PC-9 (cell line): ENCODE measurements at regions not wholly inside any gene's neighbourhood (a gene's known extent, or its start where the extent isn't known, plus 50 kb on each side); places are given as distances from the start of the nearest gene placed in this dataset.

Experiments used
- EZH2 ChIP-seq: fragments of 200-600 bp; sonication (generic); IDR thresholded peaks from 2 replicates; pipeline ENCODE4 v1.8.0; 2017; ENCODE audit warnings: antibody characterized with exemption, low read depth
- TF ChIP-seq, protein P1 (sequence below): fragments of 200-600 bp; sonication (generic); conservative IDR thresholded peaks from 2 replicates; pipeline ENCODE4 v1.6.1; 2017; ENCODE audit warnings: mixed run types, antibody characterized with exemption, mild to moderate bottlenecking, moderate library complexity

DNA sequence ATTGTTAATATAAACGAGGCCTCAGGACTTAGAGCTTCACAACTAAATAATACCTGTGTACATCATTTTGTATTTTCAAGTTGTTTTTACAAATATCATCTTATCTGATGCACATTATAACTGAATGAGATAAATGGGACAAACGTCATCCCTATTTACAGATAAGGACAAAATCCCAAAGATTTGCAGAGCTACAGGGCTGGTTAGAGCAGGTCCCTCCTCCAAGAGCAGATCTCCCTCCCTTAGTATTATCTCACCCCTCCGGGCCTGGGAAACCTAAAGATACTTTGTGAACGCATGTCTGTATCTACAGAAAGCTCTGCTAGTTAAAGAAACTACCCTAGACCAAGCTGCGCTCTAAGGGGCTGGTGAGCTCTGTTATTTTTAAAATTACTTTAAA lies 130.4 kb upstream of the PROKR2 start:
- TF ChIP-seq, protein P1, sequence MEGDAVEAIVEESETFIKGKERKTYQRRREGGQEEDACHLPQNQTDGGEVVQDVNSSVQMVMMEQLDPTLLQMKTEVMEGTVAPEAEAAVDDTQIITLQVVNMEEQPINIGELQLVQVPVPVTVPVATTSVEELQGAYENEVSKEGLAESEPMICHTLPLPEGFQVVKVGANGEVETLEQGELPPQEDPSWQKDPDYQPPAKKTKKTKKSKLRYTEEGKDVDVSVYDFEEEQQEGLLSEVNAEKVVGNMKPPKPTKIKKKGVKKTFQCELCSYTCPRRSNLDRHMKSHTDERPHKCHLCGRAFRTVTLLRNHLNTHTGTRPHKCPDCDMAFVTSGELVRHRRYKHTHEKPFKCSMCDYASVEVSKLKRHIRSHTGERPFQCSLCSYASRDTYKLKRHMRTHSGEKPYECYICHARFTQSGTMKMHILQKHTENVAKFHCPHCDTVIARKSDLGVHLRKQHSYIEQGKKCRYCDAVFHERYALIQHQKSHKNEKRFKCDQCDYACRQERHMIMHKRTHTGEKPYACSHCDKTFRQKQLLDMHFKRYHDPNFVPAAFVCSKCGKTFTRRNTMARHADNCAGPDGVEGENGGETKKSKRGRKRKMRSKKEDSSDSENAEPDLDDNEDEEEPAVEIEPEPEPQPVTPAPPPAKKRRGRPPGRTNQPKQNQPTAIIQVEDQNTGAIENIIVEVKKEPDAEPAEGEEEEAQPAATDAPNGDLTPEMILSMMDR: no peak
- TF ChIP-seq EZH2: no peak
